ENCODE measurements at regions not wholly inside any gene's neighbourhood (a gene's known extent, or its start where the extent isn't known, plus 50 kb on each side); places are given as distances from the start of the nearest gene placed in this dataset.

- TF ChIP-seq CTCF (IDR thresholded peaks at IDR 0.05; ENCODE audit: low read length) = no peak
- no peak for TF ChIP-seq EZH2 (IDR thresholded peaks at IDR 0.05; ENCODE audit: borderline replicate concordance, low read length)
Measured at GRCh38 chr3:164023480-164023879, 1054.8 kb downstream of the SI start.
